Stimulated activated CD8-positive, alpha-beta memory T cell treated with anti-CD3 and anti-CD28 coated beads, Interleukin-4, amount 100 ng/mL, for 24 hours (primary cell): ENCODE measurements at regions not wholly inside any gene's neighbourhood (a gene's known extent, or its start where the extent isn't known, plus 50 kb on each side); places are given as distances from the start of the nearest gene placed in this dataset.
"Not testable (repeated sequence)": the region's sequence is repeated elsewhere in the genome, so short reads cannot be mapped to it uniquely, and the experiment has no call there.

Source experiments
- DNase-seq: peaks from one replicate; pipeline ENCODE4 v3.0.0-alpha.2; 2020; ENCODE audit warnings: low read depth

GRCh38 chr9:16057541-16057940 is 504.7 kb downstream of the CCDC171 start:
- no peak for DNase-seq

GRCh38 chr9:16058131-16058549 is 505.3 kb downstream of the CCDC171 start:
- DNase-seq = no peak

GRCh38 chr9:16060436-16061129 is 507.7 kb downstream of the CCDC171 start:
- DNase-seq = no peak

- DNase-seq = no peak
These were observed 509.8 kb downstream of the CCDC171 start for GRCh38 chr9:16062542-16063240.

GRCh38 chr9:16063241-16063591 is 510.4 kb downstream of the CCDC171 start:
- no peak for DNase-seq

- no peak for DNase-seq
These were observed 511.9 kb downstream of the CCDC171 start for GRCh38 chr9:16064771-16065170.

GRCh38 chr9:16066201-16066600 is 513.4 kb downstream of the CCDC171 start:
- DNase-seq = not testable (repeated sequence)

- no peak for DNase-seq
These were observed 515.6 kb downstream of the CCDC171 start for GRCh38 chr9:16068476-16068875.

GRCh38 chr9:16069249-16069648 is 516.4 kb downstream of the CCDC171 start:
- DNase-seq = no peak

- DNase-seq = no peak
These were observed 517.0 kb downstream of the CCDC171 start for GRCh38 chr9:16069671-16070454.

- no peak for DNase-seq
These were observed 517.8 kb downstream of the CCDC171 start for GRCh38 chr9:16070455-16071145.

GRCh38 chr9:16071400-16071799 is 518.6 kb downstream of the CCDC171 start:
- DNase-seq = no peak

GRCh38 chr9:16074963-16075362 is 522.1 kb downstream of the CCDC171 start:
- DNase-seq = no peak

GRCh38 chr9:16075696-16076095 is 522.9 kb downstream of the CCDC171 start:
- DNase-seq = no peak

- no peak for DNase-seq
These were observed 523.7 kb downstream of the CCDC171 start for GRCh38 chr9:16076511-16076910.

- DNase-seq = no peak
These were observed 530.0 kb downstream of the CCDC171 start for GRCh38 chr9:16082796-16083195.

- no peak for DNase-seq
These were observed 532.4 kb downstream of the CCDC171 start for GRCh38 chr9:16085167-16085726.

- DNase-seq = no peak
These were observed 538.2 kb downstream of the CCDC171 start for GRCh38 chr9:16090907-16091629.

GRCh38 chr9:16092142-16093091 is 539.6 kb downstream of the CCDC171 start:
- no peak for DNase-seq

GRCh38 chr9:16098306-16098705 is 545.5 kb downstream of the CCDC171 start:
- no peak for DNase-seq
